Activated CD4-positive, alpha-beta T cell treated with anti-CD3 and anti-CD28 coated beads, Interleukin-2, Interleukin-4, amounts not matched to agents 100 ng/mL and 50 ng/mL, durations not matched to agents 16 hours and 8 hours (primary cell): ENCODE measurements at regions not wholly inside any gene's neighbourhood (a gene's known extent, or its start where the extent isn't known, plus 50 kb on each side); places are given as distances from the start of the nearest gene placed in this dataset.

ENCODE experiments used
- DNase-seq: peaks from one replicate; pipeline ENCODE4 v3.0.0-alpha.2; 2020; ENCODE audit warnings: low spot score

DNA sequence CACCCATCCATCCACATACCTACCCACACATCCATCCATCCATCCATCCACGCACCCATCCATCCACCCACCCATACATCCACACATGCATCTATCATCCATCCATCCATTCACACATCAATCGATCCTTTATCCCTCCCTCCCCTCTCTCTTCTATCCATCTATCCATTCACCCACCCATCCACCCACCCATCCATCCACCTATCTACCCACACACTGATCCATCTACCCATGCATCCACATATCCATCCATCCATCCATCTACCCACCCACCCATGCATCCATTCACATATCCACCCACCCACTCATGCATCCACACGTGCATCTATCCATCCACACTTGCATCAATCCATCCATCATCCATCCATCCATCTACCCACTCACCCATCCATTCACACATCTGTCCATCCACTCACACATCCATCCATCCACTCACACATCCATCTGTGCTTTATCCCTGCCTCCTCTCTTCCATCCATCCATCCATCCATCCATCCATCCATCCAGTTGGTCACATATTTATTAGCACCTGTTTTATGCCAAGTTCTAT, 366.1 kb downstream of the CTTN start:
- DNase-seq = no peak

DNA sequence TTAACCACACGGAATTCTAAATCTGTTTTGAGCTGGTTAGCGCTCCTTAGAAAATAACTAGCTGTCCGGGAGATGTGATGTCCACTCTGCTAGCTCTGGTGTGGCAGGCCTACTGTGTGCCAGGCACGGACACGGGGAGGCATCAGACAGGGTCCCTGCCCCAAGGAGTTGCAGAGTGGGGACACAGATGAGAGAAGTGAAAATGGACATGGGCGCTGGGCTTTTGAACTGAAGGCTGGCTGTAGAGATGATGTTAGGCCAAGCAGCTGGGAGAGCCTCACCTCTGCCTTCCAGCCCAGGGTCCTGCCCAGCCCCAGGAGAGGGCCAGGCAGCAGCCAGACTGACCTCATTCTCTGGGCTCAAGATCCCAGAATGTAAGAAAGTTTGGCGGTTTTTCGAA, 368.6 kb downstream of the CTTN start:
- DNase-seq = no peak

DNA sequence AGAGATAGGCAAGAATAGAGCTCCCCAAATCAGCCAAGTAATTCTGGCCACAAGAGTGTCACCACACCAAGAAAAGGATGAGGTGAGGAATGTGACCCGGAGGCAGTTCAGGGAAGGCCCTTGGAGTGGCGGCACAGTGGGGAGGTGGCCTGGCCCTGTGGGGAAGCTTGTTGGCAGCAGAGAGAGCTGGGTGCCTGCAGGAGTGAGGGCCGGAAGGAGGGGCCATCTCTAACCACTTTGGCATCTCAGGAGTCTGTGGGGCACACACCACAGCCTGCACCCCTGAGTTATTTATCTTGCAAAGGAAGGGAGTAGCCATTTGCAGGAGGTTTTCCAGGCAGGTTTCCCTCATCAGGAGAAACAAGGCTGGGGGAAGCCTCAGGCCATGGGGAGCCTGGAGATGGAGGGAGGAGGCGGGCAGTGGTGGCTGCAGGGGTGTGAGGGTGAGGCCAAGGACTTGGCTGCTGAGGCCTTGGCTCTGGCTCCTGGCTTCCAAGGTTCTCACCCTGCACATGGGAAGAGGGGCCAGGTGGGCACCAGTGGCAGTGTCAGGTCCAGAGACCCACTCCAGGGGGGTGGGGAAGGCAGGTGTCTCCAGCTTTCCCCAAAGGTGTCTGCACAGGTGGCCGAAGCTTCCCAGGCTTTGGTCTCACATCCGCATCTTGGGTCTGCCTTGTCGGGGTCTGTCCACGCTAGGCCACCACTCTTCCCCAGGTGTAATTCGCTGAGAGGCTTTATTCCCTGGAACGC, 370.2 kb downstream of the CTTN start:
- no peak for DNase-seq

DNA sequence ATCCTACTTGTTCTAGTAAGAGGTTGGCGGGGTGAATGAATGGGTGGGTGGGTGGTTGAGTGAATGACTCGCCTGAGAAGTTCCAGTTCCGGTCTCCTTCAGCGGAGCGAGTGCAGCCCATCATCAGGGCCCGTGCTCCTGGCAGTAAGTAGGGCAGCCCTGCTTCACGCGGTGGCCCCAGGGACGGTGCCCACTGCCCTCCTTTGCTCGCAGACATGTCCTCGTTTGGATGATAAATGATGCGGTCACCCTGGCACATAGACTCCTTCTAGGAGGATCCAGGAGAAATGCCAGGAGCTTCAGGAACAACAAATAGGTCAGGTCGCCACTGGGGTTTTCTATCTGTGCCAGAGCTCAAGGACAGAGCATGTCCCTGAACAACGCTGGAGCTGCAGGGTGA, 370.8 kb downstream of the CTTN start:
- DNase-seq = no peak

DNA sequence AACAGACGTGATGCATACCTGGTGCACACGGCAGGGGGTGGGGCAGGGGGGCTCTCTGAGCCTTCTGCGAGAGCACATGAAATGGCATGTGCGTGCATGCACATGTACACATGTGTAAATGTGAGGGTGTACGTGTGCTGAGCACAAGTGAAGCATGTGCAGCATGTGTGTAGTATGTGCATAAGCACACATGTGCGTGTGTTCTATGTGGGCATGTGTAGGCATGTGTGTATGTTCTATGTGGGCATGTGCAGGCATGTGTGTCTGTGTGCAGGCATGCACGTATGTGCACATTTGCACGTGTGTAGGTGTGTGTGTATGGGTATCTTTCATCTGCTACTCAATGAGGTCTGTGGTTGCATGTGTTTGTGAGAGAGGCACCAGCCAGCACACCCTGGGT, 371.2 kb downstream of the CTTN start:
- no peak for DNase-seq

DNA sequence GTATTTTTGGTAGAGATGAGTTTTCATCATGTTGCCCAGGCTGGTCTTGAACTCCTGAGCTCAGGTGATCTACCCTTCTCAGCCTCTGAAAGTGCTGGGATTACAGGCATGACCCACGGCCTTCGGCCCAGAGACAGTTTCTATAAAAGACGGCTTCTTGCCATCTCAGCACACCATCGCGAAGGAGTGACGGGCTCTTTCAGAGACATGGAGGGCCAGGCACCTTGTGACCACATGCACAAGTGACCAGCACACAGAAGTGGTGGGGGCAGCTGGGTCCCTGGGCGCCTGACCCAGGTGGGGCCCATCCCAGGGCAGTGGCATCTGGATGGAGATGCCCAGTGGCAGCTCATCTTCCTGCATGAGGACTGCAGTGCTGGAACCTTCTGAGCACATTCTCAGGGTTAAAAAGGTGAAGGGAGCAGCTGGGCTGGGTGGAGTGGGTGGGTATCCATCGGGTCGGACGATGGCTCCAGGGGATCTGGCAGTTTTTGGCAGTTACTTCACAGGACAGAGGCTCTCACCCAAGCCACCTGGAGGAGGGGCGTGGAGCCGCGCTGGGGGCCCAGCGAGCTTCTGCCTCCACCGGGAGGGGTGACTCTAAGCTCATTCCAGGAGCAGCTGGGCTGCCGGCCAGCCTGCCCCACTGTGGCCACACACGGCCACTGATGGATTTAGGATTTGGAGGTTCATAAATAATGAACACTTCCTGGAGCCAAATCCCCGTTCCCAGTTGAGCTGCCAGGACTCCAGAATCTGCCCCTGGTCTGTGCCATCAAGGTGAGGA, 373.0 kb downstream of the CTTN start:
- DNase-seq = no peak

DNA sequence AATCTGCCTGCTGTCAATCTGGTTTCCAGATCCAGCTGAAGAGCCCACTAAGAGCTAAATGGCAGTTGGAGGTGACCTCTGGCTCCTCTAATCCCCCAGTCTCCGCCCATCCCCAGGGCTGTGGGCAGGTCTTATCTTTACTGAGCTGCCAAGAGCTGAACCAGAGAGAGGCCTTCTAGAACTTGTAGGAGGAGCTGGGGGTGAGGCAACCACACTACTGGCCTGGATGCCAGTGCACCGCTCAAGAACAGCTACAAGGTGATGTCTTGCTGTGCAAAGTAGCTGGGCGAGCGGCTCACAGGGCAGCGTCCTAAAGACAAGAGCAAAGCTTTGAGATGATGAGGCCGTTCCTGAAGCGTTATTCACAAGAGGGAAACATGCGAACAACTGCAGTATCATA, 374.6 kb downstream of the CTTN start:
- DNase-seq = no peak

DNA sequence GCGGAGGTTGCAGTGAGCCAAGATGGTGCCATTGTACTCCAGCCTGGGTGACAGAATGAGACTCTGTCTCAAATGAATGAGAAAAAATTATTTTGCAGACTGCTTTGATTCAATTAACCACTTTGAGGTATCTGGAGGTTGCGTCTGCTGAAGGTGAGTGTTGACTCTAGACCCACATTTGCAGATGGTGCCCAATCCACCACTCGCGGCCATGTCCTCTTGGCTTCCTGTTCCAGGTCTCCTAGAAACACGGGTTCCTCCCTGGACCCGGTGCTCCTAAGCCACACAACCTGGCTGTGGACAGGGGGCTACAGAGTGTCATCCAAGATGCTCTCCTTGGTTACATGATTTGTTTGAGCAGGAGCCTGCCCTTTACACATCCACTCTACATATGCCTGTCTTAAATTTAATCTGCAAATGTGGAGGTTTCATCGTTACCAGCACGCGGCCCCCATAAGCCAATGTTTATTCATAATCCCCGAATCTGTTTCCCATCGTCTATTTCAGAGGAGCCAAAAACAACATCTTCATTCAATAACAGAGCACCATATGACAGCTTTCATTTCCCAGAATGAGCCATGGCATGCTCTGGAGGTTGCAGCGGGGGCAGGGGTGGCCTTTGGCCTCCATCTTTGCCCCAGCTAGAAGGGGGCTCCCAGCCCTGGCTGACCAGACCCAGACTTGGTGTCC, 377.2 kb downstream of the CTTN start:
- DNase-seq = no peak

DNA sequence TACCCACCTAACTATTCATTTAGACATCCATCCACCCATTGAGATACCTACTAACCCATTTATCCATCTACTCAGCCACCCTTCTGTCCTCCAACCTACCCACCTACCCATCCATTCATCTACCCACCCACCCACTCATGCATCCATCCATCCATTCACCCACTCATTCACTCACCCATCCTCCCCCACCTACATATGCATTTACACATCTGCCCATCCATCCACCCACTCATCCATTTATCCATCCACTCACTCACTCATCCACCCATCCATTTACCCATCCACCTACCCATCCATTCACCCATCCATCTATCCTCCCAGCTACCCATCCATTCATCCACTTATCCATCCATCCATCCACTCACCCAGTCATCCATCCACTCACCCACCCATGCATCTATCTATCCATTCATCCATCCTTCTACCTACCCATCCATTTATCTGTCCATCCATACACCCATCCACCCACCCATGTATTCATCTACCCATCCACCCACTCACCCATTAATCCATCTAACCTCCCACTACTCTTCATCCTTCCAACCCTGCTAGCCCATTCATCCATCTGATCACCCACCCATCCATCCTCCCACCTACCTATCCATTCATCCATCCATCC, 378.7 kb downstream of the CTTN start:
- DNase-seq = no peak

DNA sequence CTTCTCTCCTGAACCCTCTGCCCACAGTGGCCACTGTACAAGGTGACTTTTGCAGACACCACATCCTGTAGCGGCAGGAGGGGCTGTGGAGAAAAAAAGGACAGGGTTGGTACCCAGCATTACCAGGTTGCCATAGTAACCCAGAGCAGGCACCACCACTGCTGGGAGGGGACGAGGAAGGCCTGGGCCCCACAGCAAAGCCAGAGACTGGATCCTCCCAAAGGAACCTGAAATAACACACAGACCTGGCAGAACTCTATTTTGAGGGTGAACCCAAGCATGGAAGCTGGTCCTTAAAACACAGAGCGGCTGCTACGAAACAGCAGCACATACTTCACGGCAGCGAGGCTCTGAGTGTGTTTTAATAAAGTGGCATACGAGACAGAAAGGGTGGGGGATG, 380.6 kb downstream of the CTTN start:
- DNase-seq = no peak

DNA sequence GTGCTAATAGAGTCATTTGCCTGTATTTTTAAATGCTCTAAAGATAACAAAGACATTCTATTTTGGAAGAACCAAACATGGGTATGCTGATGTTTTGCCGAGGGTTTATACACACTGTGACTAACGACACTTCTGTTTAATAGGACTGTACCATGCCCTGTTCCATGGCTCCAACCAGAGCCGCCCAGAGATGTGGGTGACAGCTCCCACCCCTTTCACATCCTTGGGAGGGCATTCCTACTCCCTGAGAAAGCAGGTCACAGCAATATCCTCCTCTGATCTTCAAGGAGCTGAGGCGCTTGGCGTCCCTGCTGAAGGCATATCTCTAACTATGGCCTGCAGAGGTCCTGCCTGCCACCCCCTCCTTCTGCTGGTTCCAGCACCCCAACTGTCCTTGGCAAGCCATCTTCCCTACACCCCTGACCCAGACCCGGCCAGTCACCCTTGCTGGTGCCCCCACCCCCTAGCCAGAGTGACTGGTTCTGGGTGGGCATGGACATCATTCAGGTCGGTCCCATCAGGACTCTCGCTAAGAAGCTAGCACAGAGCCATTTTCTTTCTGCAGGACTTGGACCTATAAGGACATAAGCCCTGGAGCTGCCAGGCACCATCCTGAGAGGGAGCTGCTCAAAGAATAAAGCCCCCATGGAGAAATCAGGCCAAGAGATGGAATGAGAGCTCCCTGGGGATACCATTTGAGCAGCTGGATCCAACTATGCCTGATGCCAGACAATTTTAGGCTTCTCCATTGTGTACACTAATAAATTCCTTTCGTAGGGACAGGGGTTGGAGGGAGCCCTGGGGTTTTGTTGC, 381.3 kb downstream of the CTTN start:
- DNase-seq = no peak

DNA sequence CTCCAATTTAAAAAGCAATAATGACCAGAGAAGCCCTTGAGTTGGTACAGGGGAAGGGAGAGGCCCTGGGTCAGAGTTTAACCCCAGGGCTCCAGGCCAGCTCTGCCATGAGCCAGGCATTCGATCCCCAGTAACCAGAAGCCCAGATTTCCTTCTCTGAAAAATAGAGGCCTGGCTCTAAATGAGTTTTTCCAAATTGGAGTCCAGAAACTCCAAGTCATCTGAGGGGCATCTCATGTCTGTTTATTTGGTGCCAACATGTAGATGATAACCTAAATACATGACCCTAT, 381.9 kb downstream of the CTTN start:
- DNase-seq = no peak

DNA sequence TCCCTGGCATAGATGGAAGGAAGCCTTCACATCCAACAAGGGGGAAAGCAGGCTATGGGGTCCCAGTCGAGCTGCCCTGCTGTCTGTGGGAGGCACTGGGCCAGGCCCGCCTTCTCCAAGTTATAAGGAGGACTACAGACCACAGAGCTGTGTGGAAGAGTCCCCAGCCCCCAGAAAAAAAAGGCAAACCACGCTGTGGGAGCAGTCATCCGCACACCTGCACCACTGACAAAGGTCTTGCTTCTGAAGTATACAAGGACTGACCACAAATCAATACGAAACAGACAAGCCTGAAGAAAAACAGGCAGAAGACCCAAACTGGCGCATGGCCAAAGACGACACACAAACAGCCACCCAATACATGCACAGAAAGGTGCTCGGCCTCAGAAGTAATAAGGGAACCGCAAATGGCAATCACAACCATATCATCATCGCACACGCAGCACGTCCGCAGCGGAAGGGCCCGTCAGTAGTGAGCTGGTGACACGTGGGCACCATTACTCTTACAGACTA, 384.1 kb downstream of the CTTN start:
- DNase-seq = no peak

DNA sequence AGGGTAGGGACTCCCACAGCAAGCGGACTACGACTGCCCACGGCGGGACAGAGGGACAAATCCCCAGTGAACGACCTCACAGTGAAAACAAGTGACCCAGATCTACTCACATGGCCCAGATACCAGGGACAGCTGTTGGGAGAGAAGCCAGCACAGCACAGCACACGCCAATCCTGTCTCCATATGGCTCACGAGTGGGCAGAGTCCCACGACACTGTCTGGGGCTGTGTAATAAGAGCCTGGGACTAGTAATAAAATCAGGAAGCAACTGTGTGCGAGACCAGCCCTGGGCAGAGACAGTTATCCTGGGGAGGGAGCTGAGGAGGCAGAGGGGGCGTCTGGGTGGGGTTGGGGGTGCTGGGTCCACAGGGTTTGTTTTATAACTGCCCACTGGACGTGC, 385.0 kb downstream of the CTTN start:
- no peak for DNase-seq

DNA sequence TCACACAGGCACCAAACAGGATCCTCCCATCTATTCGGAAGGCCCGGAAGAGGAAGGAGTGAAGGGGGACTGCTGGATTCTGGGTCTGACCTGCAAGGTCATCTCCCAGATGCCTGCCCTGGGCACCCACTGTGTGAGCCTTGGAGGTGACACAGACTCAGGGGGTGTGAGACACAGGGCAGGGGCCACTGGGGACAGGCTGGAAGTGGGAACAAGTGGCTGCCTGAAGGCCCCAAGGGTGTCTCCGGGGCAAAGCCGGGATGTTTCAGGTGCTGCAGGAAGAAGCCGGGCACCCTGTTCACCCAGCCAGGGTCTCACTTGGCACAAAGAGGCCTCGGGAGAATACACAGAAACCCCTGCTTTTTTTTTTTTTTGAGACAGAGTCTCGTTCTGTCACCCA, 385.5 kb downstream of the CTTN start:
- no peak for DNase-seq

DNA sequence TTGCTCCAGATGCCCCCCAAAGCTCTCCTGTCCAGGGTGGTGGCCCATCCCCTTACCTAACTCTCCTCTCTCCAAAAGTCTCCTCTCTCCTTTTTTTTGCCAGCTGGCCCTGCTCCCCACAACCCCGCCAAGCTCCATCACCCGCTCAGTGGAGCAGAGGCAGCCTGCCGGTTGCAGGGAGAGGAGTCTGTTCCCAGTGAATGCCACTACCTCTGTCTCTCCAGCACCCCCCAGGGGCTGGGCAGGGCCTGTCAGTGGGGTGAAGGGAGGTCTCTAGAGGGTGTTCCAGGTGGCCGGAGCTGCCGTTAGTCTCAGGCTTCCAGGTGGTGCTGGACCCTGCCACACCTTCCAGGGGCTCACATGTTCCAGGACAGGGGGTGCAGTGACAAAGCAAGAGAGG, 387.0 kb downstream of the CTTN start:
- no peak for DNase-seq

DNA sequence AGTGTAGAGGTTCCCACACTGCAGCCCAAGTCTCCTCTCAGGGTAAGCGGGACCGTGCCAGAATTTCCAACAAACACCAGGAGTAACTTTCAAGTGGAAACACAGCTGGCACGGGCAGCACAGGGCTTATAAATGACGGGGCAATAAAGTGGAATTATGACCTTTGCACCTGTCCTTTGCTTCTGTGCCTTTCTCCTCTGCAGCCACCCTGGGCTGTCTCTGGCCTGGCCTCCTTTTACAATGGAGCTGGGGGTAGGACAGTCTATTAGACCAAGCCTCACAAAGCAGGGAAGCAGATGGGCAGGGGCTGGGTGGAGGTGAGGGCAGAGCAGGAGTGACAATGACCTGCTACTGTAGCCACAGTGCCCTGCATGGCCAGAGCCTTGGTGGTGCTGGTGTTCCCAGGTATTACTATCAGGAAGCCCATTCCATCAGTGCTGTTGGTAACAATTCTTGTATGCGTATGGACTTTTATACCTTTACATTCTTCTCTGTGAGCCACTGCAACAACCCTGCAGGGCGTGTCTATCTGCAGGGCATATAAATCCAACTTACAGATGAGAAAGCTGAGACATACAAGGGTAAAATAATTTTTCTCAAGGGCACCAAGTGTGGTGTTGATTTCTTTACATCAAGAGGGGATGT, 387.8 kb downstream of the CTTN start:
- DNase-seq = no peak

DNA sequence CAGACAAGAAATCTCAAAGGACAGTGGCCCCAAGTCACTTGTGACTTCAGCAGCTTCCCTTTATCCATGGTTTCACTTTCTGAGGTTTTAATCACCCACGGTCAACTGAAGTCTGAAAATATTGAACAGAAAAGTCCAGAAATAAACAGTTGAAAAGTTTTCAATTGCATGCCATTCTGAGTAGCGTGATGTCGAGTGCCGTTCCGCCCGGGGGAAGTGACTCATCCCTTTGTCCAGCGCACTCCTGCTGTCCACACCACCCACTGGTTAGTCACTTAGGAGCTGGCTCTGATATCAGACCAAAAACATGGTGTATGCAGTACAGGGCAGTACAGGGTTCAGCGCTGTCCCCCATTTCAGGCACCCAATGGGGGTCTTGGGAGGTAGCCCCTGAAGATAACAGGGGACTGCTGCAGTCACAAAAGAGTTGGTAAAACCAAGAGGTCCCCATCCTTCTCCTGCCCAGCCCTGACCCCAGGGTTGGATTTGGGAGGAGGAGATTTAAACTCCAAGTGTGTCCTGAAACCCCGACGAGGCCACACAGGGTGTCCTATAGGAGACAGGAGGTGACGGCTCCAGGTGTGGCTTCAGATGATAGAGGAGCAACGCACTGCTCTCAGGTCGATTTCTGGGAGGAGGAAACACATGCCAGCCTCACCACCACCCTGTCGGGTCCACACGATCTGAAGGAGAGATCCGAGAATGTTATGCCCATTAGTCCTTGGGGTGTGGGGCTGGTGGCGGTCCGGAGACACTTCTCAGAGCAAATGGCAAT, 390.1 kb downstream of the CTTN start:
- no peak for DNase-seq

DNA sequence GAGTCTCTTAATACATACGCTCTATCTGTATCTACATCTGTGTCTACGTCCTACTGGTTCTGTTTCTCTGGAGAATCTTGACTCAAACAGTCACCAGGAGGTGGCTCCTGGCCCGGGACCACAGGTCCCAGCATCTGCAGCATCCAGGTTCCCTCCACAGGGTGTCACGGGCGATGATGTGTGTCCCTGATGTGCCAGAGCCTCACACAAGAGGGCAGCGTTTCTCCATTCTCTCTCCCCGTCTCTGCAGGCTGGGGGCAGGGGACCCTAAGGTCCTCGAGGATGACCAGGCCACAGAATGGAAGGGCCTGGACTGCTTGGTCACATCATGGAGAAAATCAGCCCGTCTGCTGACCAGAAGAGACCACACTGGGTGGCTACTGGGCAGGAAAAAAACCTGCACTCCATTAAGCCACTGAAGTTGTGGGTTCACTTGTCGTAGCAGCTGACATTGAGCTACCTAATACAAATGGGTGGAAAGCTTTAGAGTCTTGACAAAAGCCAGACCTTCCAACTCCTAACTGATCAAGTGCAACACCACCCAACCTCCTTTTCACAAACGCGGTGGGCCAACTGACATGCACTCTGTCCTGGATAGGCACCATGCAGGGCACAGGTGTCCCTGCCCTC, 392.5 kb downstream of the CTTN start:
- DNase-seq = no peak
